HEK293 (cell line): ENCODE measurements at regions not wholly inside any gene's neighbourhood (a gene's known extent, or its start where the extent isn't known, plus 50 kb on each side); places are given as distances from the start of the nearest gene placed in this dataset.

Experiments
- CTCF ChIA-PET: fragments of 350-600 bp; formaldehyde crosslinking; extraction: SDS; loops from one replicate; lab custom pipeline; 2021; ENCODE audit warnings: antibody characterized with exemption; lab: Yijun Ruan, JAX
- POLR2A ChIA-PET: fragments of 300-600 bp; formaldehyde crosslinking; extraction: SDS; loops from one replicate; lab custom pipeline; 2020; ENCODE audit warnings: antibody characterized with exemption, inconsistent platforms; lab: Yijun Ruan, JAX
- H3K27ac ChIP-seq: fragments of 200-500 bp; sonication (Bioruptor generic); 2 replicates; pipeline ENCODE4 v1.5.1; 2014; ENCODE audit warnings: low read depth, low read length, control low read depth, inconsistent platforms; ENCODE audit errors: extremely low read depth
- H3K36me3 ChIP-seq, 2 experiments: fragments of 200-500 bp in 1 of 2; sonication (Bioruptor generic) in 1 of 2; 1 replicate in 1 of 2; 2 replicates in 1 of 2; pipeline ENCODE4 v1.5.1; 2014 to 2017; ENCODE audit warnings: inconsistent platforms in 2 of 2, low read length in 2 of 2; ENCODE audit not compliant: control insufficient read depth in 2 of 2, insufficient read depth in 1 of 2
- H3K4me1 ChIP-seq: fragments of 200-500 bp; sonication (Bioruptor generic); 2 replicates; pipeline ENCODE4 v1.5.1; 2014; ENCODE audit warnings: mild to moderate bottlenecking, low read length, inconsistent platforms; ENCODE audit not compliant: control insufficient read depth, insufficient read depth
- H3K4me3 ChIP-seq: 2 replicates; pipeline ENCODE4 v1.5.1; 2011; ENCODE audit warnings: low read depth, mild to moderate bottlenecking, control low read depth, low read length, moderate library complexity
- H3K9me3 ChIP-seq: fragments of 200-500 bp; sonication (Bioruptor generic); 2 replicates; pipeline ENCODE4 v1.5.1; 2014; ENCODE audit warnings: low read depth, low read length, inconsistent platforms; ENCODE audit not compliant: control insufficient read depth, insufficient read depth
- BCL11A ChIP-seq: fragments of 450-650 bp; formaldehyde crosslinking; IDR thresholded peaks from 2 replicates; pipeline ENCODE4 v1.5.1; 2016; ENCODE audit warnings: low read depth, missing biosample characterization, missing genetic modification characterization
- INSM2 ChIP-seq: fragments of 450-650 bp; formaldehyde crosslinking; IDR thresholded peaks from 2 replicates; pipeline ENCODE4 v1.5.1; 2016; ENCODE audit warnings: missing biosample characterization, missing genetic modification characterization
- KLF16 ChIP-seq: fragments of 450-650 bp; formaldehyde crosslinking; IDR thresholded peaks from 2 replicates; pipeline ENCODE4 v1.5.1; 2017; ENCODE audit warnings: missing biosample characterization, missing genetic modification characterization
- RBAK ChIP-seq: fragments of 450-650 bp; formaldehyde crosslinking; IDR thresholded peaks from 2 replicates; pipeline ENCODE4 v1.5.1; 2016; ENCODE audit warnings: missing biosample characterization, missing genetic modification characterization
- SETDB1 ChIP-seq: IDR thresholded peaks from one replicate; pipeline ENCODE4 v1.6.1; 2017; ENCODE audit warnings: mild to moderate bottlenecking, low read length, moderate library complexity, mixed read lengths; ENCODE audit not compliant: insufficient read length
- SP7 ChIP-seq: fragments of 450-650 bp; formaldehyde crosslinking; IDR thresholded peaks from 2 replicates; pipeline ENCODE4 v1.5.1; 2016; ENCODE audit warnings: missing biosample characterization, missing genetic modification characterization
- ZEB2 ChIP-seq: fragments of 450-650 bp; formaldehyde crosslinking; IDR thresholded peaks from 2 replicates; pipeline ENCODE4 v1.5.1; 2016; ENCODE audit warnings: missing biosample characterization, missing genetic modification characterization
- ZNF112 ChIP-seq: fragments of 450-650 bp; formaldehyde crosslinking; IDR thresholded peaks from 2 replicates; pipeline ENCODE4 v1.5.0; 2017; ENCODE audit warnings: missing biosample characterization, missing genetic modification characterization
- ZNF16 ChIP-seq: fragments of 450-650 bp; formaldehyde crosslinking; IDR thresholded peaks from 2 replicates; pipeline ENCODE4 v1.5.1; 2016; ENCODE audit warnings: low read depth, missing biosample characterization, missing genetic modification characterization
- ZNF2 ChIP-seq: fragments of 450-650 bp; formaldehyde crosslinking; IDR thresholded peaks from 2 replicates; pipeline ENCODE4 v1.5.1; 2016; ENCODE audit warnings: missing biosample characterization, missing genetic modification characterization
- ZNF214 ChIP-seq: fragments of 450-650 bp; formaldehyde crosslinking; IDR thresholded peaks from 2 replicates; pipeline ENCODE4 v1.5.1; 2017; ENCODE audit warnings: missing biosample characterization, mild to moderate bottlenecking, missing genetic modification characterization, borderline replicate concordance
- ZNF23 ChIP-seq: fragments of 450-650 bp; formaldehyde crosslinking; IDR thresholded peaks from 2 replicates; pipeline ENCODE4 v1.5.1; 2016; ENCODE audit warnings: missing biosample characterization, missing genetic modification characterization, borderline replicate concordance
- ZNF266 ChIP-seq: fragments of 450-650 bp; formaldehyde crosslinking; IDR thresholded peaks from 2 replicates; pipeline ENCODE4 v1.5.1; 2016; ENCODE audit warnings: missing biosample characterization, missing genetic modification characterization, low read depth
- ZNF354C ChIP-seq: fragments of 450-650 bp; formaldehyde crosslinking; IDR thresholded peaks from 2 replicates; pipeline ENCODE4 v1.5.1; 2016; ENCODE audit warnings: missing biosample characterization, missing genetic modification characterization, low read depth, borderline replicate concordance
- ZNF423 ChIP-seq: fragments of 450-650 bp; formaldehyde crosslinking; IDR thresholded peaks from 2 replicates; pipeline ENCODE4 v1.5.1; 2016; ENCODE audit warnings: missing biosample characterization, missing genetic modification characterization
- ZNF473 ChIP-seq: fragments of 450-650 bp; formaldehyde crosslinking; IDR thresholded peaks from 2 replicates; pipeline ENCODE4 v1.5.1; 2017; ENCODE audit warnings: missing biosample characterization, missing genetic modification characterization
- ZNF529 ChIP-seq: fragments of 450-650 bp; formaldehyde crosslinking; IDR thresholded peaks from 2 replicates; pipeline ENCODE4 v1.5.1; 2017; ENCODE audit warnings: missing genetic modification characterization, missing biosample characterization; ENCODE audit not compliant: insufficient replicate concordance
- ZNF530 ChIP-seq: fragments of 450-650 bp; formaldehyde crosslinking; IDR thresholded peaks from 2 replicates; pipeline ENCODE4 v1.5.1; 2016; ENCODE audit warnings: low read depth, missing biosample characterization, missing genetic modification characterization
- ZNF560 ChIP-seq: fragments of 450-650 bp; formaldehyde crosslinking; IDR thresholded peaks from 2 replicates; pipeline ENCODE4 v1.5.1; 2017; ENCODE audit warnings: missing biosample characterization, missing genetic modification characterization, borderline replicate concordance
- ZNF596 ChIP-seq: fragments of 450-650 bp; IDR thresholded peaks from 2 replicates; pipeline ENCODE4 v1.5.0; 2018; ENCODE audit warnings: missing biosample characterization, mild to moderate bottlenecking, missing genetic modification characterization, moderate library complexity
- ZNF658 ChIP-seq: fragments of 450-650 bp; formaldehyde crosslinking; IDR thresholded peaks from 2 replicates; pipeline ENCODE4; 2016; ENCODE audit warnings: missing biosample characterization, missing genetic modification characterization
- ZNF76 ChIP-seq: fragments of 450-650 bp; formaldehyde crosslinking; IDR thresholded peaks from 2 replicates; pipeline ENCODE4; 2016; ENCODE audit warnings: low read depth, missing biosample characterization, missing genetic modification characterization, borderline replicate concordance
- ZNF776 ChIP-seq: fragments of 450-650 bp; formaldehyde crosslinking; IDR thresholded peaks from 2 replicates; pipeline ENCODE4 v1.5.0; 2017; ENCODE audit warnings: missing biosample characterization, missing genetic modification characterization, borderline replicate concordance
- ZNF777 ChIP-seq: fragments of 450-650 bp; formaldehyde crosslinking; IDR thresholded peaks from 2 replicates; pipeline ENCODE4 v1.5.1; 2017; ENCODE audit warnings: missing biosample characterization, missing genetic modification characterization, borderline replicate concordance
- ZNF837 ChIP-seq: fragments of 450-650 bp; formaldehyde crosslinking; IDR thresholded peaks from 2 replicates; pipeline ENCODE4 v1.5.1; 2016; ENCODE audit warnings: missing biosample characterization, missing genetic modification characterization
- ZXDB ChIP-seq: fragments of 450-650 bp; formaldehyde crosslinking; IDR thresholded peaks from 2 replicates; pipeline ENCODE4 v1.5.1; 2016; ENCODE audit warnings: missing biosample characterization, missing genetic modification characterization
- TF ChIP-seq, protein P1 (sequence below): fragments of 450-650 bp; formaldehyde crosslinking; IDR thresholded peaks from 2 replicates; pipeline ENCODE4 v1.5.1; 2017; ENCODE audit warnings: missing biosample characterization, missing genetic modification characterization
- TF ChIP-seq, protein P2 (sequence below): fragments of 450-650 bp; formaldehyde crosslinking; IDR thresholded peaks from 2 replicates; pipeline ENCODE4 v1.5.1; 2016; ENCODE audit warnings: missing biosample characterization, missing genetic modification characterization
- TF ChIP-seq, protein P3 (sequence below): fragments of 450-650 bp; formaldehyde crosslinking; IDR thresholded peaks from 2 replicates; pipeline ENCODE4 v1.5.1; 2017; ENCODE audit warnings: missing biosample characterization, mild to moderate bottlenecking, missing genetic modification characterization, moderate library complexity
- TF ChIP-seq, protein P4 (sequence below): fragments of 450-650 bp; formaldehyde crosslinking; IDR thresholded peaks from 2 replicates; pipeline ENCODE4 v1.5.1; 2016; ENCODE audit warnings: missing biosample characterization, missing genetic modification characterization

GRCh38 chr1:55916481-55916880 is 662.9 kb downstream of the PLPP3 start (continued):
- no peak for TF ChIP-seq ZNF214 (tag by site-specific recombination)
- no peak for TF ChIP-seq ZNF560

- H3K4me3 ChIP-seq = no peak overlapping the region
- no peaks in the 10 kb centered on the region for H3K4me1 ChIP-seq
- no peaks in the 10 kb centered on the region for H3K9me3 ChIP-seq
- H3K36me3 ChIP-seq = no peaks in the 10 kb centered on the region
- no peak overlapping the region for H3K27ac ChIP-seq
- POLR2A ChIA-PET = no interaction called here
- CTCF ChIA-PET = interaction anchor here (0.7 to 1.6 kb wide), 2 partner anchors 435 to 652 kb away, joined by 3 read pairs; no protein-coding TSS in a partner anchor
- TF ChIP-seq ZNF423 (tag by site-specific recombination) = no peak
- no peak for TF ChIP-seq SETDB1
- TF ChIP-seq, protein P1, sequence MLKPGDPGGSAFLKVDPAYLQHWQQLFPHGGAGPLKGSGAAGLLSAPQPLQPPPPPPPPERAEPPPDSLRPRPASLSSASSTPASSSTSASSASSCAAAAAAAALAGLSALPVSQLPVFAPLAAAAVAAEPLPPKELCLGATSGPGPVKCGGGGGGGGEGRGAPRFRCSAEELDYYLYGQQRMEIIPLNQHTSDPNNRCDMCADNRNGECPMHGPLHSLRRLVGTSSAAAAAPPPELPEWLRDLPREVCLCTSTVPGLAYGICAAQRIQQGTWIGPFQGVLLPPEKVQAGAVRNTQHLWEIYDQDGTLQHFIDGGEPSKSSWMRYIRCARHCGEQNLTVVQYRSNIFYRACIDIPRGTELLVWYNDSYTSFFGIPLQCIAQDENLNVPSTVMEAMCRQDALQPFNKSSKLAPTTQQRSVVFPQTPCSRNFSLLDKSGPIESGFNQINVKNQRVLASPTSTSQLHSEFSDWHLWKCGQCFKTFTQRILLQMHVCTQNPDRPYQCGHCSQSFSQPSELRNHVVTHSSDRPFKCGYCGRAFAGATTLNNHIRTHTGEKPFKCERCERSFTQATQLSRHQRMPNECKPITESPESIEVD (tag by site-specific recombination) = no peak
- no peak for TF ChIP-seq ZNF530 (tag by site-specific recombination)
- no peak for TF ChIP-seq ZNF596
- no peak for TF ChIP-seq ZXDB (tag by site-specific recombination)
- no peak for TF ChIP-seq ZEB2 (tag by site-specific recombination)
- no peak for TF ChIP-seq ZNF16 (tag by site-specific recombination)
- no peak for TF ChIP-seq KLF16
- no peak for TF ChIP-seq ZNF266 (tag by site-specific recombination)
- TF ChIP-seq ZNF354C (tag by site-specific recombination) = no peak
- TF ChIP-seq ZNF112 = no peak
- TF ChIP-seq RBAK (tag by site-specific recombination) = no peak
- TF ChIP-seq SP7 = no peak
- no peak for TF ChIP-seq BCL11A
- no peak for TF ChIP-seq ZNF837 (tag by site-specific recombination)
- no peak for TF ChIP-seq ZNF658 (tag by site-specific recombination)
- TF ChIP-seq, protein P2, sequence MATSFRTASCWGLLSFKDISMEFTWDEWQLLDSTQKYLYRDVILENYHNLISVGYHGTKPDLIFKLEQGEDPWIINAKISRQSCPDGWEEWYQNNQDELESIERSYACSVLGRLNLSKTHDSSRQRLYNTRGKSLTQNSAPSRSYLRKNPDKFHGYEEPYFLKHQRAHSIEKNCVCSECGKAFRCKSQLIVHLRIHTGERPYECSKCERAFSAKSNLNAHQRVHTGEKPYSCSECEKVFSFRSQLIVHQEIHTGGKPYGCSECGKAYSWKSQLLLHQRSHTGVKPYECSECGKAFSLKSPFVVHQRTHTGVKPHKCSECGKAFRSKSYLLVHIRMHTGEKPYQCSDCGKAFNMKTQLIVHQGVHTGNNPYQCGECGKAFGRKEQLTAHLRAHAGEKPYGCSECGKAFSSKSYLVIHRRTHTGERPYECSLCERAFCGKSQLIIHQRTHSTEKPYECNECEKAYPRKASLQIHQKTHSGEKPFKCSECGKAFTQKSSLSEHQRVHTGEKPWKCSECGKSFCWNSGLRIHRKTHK (tag by site-specific recombination) = no peak
- no peak for TF ChIP-seq INSM2 (tag by site-specific recombination)
- TF ChIP-seq ZNF76 = no peak
Observed at GRCh38 chr1:55913565-55913964, 665.8 kb downstream of the PLPP3 start.

GRCh38 chr1:55912438-55912837 is 666.9 kb downstream of the PLPP3 start:
- H3K36me3 ChIP-seq = no peaks in the 10 kb centered on the region
- H3K4me3 ChIP-seq = no peak overlapping the region
- H3K9me3 ChIP-seq = no peaks in the 10 kb centered on the region
- no peak overlapping the region for H3K27ac ChIP-seq
- POLR2A ChIA-PET = no interaction called here
- CTCF ChIA-PET = interaction anchor here (1.6 kb wide), 1 partner anchor 434 kb away, joined by 3 read pairs; no protein-coding TSS in a partner anchor
- H3K4me1 ChIP-seq = no peaks in the 10 kb centered on the region
- TF ChIP-seq ZNF777 (tag by site-specific recombination) (no peak), ZNF2 (tag by site-specific recombination) (no peak), ZNF529 (no peak), ZNF776 (no peak), ZNF473 (tag by site-specific recombination) (no peak), ZNF23 (tag by site-specific recombination) (no peak)
- TF ChIP-seq, protein P3, sequence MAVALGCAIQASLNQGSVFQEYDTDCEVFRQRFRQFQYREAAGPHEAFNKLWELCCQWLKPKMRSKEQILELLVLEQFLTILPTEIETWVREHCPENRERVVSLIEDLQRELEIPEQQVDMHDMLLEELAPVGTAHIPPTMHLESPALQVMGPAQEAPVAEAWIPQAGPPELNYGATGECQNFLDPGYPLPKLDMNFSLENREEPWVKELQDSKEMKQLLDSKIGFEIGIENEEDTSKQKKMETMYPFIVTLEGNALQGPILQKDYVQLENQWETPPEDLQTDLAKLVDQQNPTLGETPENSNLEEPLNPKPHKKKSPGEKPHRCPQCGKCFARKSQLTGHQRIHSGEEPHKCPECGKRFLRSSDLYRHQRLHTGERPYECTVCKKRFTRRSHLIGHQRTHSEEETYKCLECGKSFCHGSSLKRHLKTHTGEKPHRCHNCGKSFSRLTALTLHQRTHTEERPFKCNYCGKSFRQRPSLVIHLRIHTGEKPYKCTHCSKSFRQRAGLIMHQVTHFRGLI = no peak
- TF ChIP-seq, protein P4, sequence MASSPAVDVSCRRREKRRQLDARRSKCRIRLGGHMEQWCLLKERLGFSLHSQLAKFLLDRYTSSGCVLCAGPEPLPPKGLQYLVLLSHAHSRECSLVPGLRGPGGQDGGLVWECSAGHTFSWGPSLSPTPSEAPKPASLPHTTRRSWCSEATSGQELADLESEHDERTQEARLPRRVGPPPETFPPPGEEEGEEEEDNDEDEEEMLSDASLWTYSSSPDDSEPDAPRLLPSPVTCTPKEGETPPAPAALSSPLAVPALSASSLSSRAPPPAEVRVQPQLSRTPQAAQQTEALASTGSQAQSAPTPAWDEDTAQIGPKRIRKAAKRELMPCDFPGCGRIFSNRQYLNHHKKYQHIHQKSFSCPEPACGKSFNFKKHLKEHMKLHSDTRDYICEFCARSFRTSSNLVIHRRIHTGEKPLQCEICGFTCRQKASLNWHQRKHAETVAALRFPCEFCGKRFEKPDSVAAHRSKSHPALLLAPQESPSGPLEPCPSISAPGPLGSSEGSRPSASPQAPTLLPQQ (tag by site-specific recombination) = no peak
